CD4-positive, alpha-beta T cell treated with Interleukin-1 beta for 1 hour (primary cell): ENCODE measurements at regions not wholly inside any gene's neighbourhood (a gene's known extent, or its start where the extent isn't known, plus 50 kb on each side); places are given as distances from the start of the nearest gene placed in this dataset.
"Not testable (repeated sequence)": the region's sequence is repeated elsewhere in the genome, so short reads cannot be mapped to it uniquely, and the experiment has no call there.

ENCODE experiments used
- DNase-seq, 2 donors: peaks; one replicate each; pipeline ENCODE4 v3.0.0-alpha.2; 2020 to 2022

- no peak for DNase-seq
Measured at GRCh38 chr18:42334931-42335330, 379.9 kb downstream of the PIK3C3 start.

- DNase-seq: no peak
Measured at GRCh38 chr18:42336139-42336538, 381.1 kb downstream of the PIK3C3 start.

GRCh38 chr18:42337337-42337736 is 382.3 kb downstream of the PIK3C3 start:
- DNase-seq: not testable (repeated sequence)

- DNase-seq: no peak
Measured at GRCh38 chr18:42338683-42339082, 383.6 kb downstream of the PIK3C3 start.

- DNase-seq: no peak
Measured at GRCh38 chr18:42339372-42339771, 384.3 kb downstream of the PIK3C3 start.

GRCh38 chr18:42340423-42341009 is 385.5 kb downstream of the PIK3C3 start:
- no peak for DNase-seq

- no peak for DNase-seq
Measured at GRCh38 chr18:42341423-42341822, 386.4 kb downstream of the PIK3C3 start.

- no peak for DNase-seq
Measured at GRCh38 chr18:42348722-42349121, 393.7 kb downstream of the PIK3C3 start.

- no peak for DNase-seq
Measured at GRCh38 chr18:42351455-42351854, 396.4 kb downstream of the PIK3C3 start.

- no peak for DNase-seq
Measured at GRCh38 chr18:42360716-42361115, 405.7 kb downstream of the PIK3C3 start.

GRCh38 chr18:42363446-42364441 is 408.7 kb downstream of the PIK3C3 start:
- no peak for DNase-seq

GRCh38 chr18:42364766-42365165 is 409.7 kb downstream of the PIK3C3 start:
- DNase-seq: no peak

- no peak for DNase-seq
Measured at GRCh38 chr18:42365591-42365990, 410.6 kb downstream of the PIK3C3 start.

GRCh38 chr18:42373584-42373983 is 418.6 kb downstream of the PIK3C3 start:
- no peak for DNase-seq

- DNase-seq: no peak
Measured at GRCh38 chr18:42374961-42375360, 419.9 kb downstream of the PIK3C3 start.

GRCh38 chr18:42378854-42379253 is 423.8 kb downstream of the PIK3C3 start:
- not testable (repeated sequence) for DNase-seq

- not testable (repeated sequence) for DNase-seq
Measured at GRCh38 chr18:42381236-42381635, 426.2 kb downstream of the PIK3C3 start.

GRCh38 chr18:42392416-42392815 is 437.4 kb downstream of the PIK3C3 start:
- no peak for DNase-seq

GRCh38 chr18:42392926-42393325 is 437.9 kb downstream of the PIK3C3 start:
- DNase-seq: no peak

- DNase-seq: no peak
Measured at GRCh38 chr18:42394238-42394637, 439.2 kb downstream of the PIK3C3 start.

GRCh38 chr18:42401131-42401673 is 446.2 kb downstream of the PIK3C3 start:
- DNase-seq: no peak

- no peak for DNase-seq
Measured at GRCh38 chr18:42404151-42404550, 449.1 kb downstream of the PIK3C3 start.

GRCh38 chr18:42409005-42409404 is 454.0 kb downstream of the PIK3C3 start:
- no peak for DNase-seq

- DNase-seq: no peak
Measured at GRCh38 chr18:42412281-42412680, 457.2 kb downstream of the PIK3C3 start.
